SKM-1 treated with dmso at 0.1 percent for 144 hours (cell line): ENCODE measurements at regions not wholly inside any gene's neighbourhood (a gene's known extent, or its start where the extent isn't known, plus 50 kb on each side); places are given as distances from the start of the nearest gene placed in this dataset.

Experiments
- DNase-seq: peaks from one replicate; lab custom pipeline; 2025; ENCODE audit not compliant: unreplicated experiment; lab: John Stamatoyannopoulos, UW

DNA sequence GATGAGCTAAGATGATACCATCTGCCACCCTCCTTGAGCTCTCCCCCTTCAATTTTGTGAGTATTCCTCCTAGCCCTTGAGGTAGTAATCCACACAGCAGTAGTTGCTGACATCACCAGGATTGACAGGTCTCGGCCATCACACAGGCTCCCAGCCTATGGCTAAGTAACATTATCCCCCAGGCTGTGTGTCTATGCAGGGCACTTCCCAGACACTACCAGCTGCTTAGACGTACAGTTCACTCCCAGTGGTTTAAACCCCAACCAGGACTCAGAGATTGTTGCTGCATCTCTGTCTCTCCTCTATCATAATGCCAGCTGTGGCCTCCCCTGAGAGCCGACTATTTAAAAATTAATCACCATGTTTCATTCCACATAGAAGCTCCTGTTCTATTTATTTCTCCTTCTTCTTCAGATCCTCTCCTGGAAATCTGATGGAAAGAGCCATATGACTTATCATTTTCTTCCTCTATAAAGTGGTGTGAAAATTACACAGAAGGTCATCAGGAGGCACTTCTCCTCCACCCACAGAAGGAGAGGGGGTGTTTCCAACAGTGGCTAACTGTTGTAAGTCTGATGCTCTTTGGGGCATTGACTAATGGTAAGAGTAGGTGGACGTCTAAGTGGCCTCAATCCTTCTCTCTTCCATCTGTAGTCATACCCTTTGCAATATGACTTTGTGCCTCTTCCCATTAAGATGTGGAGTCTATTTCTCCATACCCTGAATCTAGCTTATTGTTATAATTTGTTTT, 396.3 kb downstream of the SETD4 start:
- DNase-seq, result no peak

DNA sequence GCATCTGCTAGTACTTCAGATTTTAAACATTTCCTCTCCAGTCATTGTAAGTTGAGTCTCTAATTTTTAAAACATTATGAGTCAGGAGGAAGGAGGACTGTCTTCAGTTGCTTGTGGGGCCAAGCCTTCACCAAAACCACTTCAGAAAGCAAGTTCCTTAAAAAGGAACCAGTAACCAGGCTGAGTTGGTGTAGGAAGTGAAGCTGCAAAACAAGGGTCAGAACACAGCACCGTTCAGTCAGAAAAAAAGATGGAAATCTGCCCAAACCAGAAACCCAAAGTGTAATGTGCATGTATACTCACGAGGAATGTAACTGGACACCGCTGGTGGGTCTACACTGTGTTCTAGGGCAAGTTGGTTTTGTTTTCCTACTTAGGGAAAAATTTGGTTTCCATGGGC, 402.1 kb downstream of the SETD4 start:
- peak; percentile 85 for DNase-seq

DNA sequence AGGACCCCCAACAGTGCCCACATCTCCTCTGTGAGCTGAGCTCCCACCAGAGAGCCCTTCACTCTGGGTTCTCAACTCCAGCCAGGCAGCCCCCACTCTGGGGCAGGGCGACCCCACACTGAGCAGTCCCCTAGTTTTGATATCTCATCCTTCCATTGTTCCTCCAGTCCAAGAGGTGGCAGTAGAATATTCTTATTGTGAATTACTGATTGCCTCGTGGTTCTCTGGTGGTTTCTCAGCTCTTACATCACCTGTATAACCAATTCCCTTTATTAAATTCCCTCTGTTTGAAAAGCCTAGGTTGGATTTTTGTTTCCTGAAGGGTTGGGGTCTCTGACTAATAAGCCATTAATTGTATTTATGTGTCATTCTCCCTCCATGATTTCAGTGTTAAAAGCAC, 407.5 kb downstream of the SETD4 start:
- no peak for DNase-seq

DNA sequence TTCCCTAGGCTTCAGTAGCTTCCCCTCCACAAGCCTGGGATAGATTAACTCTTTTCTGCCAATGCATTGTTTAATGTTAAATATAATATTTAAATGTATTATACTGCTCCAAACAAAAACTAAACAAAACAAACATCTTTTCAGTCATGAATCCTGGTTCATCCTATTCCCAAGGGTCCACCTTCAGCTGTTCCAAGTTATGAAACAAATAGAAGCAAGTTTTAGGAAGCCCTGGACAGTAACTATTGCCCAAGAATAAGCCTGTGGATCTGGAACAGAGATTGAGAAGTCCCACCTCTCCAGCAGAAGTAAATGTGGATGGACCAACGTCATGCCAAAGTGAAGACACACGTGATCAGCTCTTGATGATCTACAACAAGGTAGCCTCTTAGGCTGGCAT, 408.1 kb downstream of the SETD4 start:
- no peak for DNase-seq

DNA sequence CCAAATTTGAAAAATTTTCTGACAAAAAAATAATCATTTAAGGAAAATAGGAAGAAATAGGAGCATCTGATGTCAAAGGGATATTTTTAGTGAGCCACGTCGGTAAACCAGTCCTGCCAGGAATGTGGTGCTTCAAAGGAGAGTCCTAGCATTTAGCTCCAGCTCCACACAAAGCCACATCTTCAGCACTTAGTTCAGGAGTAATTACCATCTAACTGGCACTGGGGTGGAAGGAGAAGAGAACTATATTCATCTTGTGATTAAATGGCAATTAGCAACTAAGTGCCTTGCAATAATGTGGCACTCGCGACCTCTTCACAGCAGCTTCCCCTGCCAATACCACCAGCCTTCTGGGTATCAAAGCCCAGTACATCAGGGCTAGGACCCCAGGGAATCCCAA, 409.1 kb downstream of the SETD4 start:
- no peak for DNase-seq

DNA sequence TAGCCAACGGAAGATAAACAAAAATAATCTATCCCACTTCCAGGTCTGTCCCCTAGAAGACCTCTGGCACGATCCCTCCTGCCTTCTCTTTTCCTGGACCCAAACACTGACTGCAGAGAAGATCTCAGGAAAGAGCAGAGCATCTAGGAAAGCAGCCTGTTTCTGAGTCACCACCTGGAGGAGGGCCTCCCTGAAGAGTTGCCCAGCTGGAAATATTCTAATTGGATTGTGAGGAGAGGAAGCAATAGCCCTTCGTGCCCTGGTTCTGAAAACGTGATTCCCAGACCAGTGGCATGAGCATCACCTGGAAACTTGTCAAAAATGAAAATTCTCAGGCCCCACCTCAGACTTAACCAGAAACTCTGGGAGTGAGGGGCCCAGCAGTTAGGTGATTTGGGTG, 411.1 kb downstream of the SETD4 start:
- no peak for DNase-seq

DNA sequence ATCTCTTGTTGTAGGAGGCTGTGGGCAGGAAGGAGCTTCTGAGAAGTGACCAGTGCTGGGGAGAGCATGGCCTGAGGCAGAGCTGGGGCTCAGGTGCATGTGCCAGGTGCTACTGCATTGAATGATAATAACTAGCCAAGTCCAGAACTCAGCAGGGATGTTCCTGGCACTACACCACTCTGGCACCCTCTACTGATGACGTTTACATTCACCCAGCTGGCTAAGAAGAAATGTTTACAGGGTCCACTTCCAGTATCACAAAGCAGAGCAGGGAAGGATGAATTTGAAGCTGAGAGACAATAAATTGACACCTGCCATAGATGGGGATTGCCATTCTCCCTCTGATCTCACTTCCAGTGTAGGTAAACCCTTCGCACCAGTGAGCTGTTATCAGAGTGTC, 411.8 kb downstream of the SETD4 start:
- no peak for DNase-seq

DNA sequence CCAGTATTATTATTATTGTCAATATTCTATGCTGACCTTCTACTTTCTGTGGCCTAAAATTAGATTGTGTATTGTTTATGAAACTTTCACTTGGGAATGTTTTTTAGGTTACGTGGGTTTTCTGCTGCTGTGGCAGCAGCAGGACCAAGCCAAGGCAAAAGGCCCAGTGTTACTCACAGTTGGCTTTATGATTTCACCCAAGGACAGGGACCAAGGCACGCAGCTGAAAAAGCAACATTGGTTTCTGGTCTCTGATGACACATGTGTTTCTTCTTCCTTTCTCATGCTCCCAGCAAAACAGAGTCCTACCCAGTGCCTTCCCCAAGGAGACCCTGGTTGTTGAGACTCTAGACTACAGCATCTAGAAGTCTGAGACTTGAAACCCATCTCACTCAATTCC, 413.7 kb downstream of the SETD4 start:
- no peak for DNase-seq

DNA sequence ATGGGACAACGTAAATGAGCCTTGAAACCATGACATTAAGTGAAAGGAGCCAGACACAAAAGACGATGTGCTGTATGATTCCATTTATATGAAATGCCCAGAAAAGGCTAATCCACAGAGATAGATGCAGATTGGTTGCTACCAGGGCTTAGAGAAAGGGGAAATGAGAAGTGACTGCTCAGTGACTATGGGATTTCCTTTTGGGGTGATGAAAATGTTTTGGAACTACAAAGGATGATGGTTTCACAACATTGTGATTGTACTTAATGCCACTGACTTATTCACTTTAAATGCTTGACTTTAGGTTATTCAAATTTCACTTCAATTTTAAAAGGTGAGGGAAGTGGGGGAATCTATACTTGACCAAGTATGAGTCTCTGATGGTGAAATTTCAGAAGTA, 414.3 kb downstream of the SETD4 start:
- no peak for DNase-seq

DNA sequence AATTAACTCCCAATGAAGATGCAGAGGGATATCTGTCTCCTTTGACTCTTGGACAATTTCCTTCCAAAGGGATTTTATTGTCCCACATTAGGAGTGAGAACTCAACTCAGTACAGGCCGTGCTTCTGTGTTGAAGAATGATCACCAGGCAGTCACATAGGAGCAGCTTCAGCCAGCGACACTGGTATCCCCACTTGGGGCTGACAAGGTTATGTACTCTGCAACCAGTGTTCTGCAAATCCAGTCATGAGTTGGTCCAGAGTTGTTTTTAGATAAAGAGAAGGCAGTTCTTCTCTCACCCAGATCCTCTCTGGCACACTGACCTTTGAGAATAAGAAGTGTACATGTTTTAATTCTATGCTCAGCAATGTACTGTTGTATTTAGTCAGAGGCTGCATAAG, 415.8 kb downstream of the SETD4 start:
- no peak for DNase-seq

DNA sequence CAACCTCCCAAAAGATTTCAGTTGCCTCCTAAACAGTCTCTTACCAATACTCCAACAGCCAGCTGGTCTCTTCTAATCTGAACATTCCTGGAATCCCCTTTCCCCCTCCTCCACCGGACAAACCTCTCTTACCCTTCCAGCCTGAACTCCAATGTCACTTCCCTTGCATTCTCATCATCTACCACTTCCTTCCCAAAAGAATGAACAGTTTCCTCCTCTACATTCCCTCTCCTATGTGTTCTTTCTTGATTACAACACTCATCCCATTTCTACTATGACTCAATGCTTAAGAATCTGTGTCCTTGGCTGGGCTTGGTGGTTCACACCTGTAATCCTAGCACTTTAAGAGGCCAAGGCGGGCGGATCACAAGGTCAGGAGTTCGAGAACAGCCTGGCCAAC, 417.1 kb downstream of the SETD4 start:
- DNase-seq, result no peak

DNA sequence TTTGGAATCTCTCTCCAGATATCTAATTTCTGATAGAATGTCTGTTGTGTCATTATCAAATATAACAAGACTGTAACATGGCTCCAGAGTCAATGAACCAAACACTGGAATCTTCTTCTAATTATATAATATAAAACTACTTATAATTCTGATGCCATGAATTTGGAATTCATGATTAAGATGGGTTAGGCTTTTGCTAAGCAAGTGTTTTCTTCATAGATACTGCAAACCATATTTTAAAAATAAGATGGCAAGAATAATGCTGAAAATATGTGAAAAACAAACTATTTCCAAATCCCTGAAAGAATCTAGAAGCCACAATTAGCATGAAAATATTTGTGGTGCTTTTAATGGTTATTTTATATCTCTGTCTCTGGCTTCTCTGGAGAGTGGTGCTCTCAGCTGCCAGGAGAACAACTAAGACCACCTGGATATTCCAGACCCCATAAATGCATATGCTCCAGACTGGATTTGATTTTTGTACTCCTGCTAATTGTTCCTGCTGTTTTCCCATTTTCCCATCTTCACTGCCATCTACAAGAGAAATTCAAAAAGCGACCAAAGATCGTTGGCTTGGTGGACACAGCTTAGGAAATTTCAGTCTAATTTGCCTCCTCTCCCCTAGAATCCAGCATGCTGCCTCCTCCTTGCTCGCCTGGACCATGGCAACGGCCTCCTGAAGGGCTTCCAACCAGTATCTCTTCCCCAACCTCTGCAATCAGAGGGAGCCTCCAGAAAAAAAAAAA, 418.9 kb downstream of the SETD4 start:
- no peak for DNase-seq

DNA sequence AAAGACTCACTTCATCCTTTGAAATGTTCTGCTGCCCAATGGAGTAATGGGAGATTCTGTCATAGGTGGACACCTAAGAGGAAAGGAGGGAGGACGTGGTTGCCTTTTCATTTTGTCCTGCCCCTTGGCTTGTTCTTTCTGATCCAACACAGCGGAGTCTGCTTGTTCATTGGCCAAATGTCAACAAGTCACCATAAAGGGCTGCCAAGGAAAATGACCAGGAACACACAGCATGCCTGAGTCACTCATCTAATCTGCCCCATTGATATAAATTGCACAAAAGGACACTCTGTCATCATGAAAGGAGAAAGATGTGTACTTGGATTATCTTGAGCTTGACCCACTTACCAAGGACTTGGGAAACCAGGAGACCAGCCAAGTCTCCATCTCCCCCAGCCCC, 422.9 kb downstream of the SETD4 start:
- DNase-seq, result no peak

DNA sequence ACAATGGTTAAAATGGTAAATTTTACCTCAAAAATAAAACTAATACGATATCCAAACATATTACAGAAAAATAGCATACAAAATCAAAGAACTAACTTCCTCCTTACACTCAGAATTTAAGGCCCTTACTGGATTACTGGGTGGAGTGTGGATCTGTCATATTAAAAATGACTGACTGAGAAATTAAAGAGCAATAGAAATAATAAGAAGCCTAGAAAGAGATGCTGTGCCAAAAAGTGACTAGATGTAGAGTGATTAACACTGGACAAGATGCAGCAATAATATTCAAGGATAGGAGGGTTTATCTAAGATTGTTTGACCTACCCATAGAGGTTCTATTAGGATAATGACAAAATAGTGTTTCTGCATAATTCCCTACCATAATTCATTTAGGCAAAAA, 424.3 kb downstream of the SETD4 start:
- no peak for DNase-seq

DNA sequence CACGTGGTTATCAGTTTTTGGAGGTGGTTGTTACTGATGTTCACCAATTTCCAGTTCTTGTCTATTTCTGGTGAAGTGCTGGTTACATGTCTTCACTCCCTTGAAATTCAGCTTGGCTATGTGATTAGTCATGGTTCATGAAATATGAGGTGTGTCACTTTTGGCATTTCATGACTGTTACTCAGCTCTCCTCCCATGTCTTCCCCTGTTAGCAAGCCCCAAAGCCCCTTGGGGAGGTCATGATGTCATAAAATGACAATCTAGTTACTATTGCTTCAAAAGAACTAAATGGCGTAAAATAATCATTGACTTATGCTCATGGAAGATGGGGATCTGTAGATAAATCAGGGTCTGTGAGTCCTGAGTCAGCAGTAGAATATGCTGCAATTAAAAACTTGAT, 425.1 kb downstream of the SETD4 start:
- no peak for DNase-seq

DNA sequence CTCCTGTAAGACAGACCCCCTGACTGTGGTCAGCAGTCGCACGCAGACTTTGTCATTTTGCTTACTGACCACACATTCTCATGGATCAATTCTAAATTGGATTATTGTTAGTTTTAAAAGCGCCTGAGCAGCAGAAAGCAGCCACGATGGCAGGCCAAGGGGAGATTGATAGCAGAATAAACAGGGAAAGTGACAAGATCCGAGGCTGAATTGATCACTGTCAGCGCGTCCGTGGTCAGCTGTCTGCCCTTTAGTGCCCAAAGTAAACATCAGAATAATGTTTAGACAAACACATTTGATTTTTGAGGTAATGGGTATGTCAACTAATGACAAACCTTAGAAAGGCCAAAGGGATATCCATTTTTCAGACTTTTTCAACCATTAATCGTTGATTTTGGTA, 426.8 kb downstream of the SETD4 start:
- no peak for DNase-seq

DNA sequence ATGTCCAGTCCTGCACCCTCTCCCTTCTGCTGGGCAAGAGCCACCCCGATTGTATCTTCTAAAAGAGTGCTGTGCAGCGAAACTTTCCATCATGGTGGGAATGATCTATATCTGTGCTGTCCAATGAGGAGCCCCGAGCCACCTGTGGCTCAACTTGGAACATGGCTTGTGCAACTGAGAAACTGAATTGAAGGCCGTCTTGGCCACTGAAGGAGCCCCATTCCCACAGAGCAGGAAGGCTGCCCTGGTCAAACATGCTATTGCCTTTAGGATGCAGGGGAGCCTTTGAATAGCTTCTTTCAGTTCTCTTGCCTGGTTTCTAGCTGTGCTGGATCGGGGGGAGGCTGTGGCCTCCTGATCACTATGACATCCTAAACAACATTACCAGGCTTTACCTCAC, 427.6 kb downstream of the SETD4 start:
- DNase-seq, result no peak

DNA sequence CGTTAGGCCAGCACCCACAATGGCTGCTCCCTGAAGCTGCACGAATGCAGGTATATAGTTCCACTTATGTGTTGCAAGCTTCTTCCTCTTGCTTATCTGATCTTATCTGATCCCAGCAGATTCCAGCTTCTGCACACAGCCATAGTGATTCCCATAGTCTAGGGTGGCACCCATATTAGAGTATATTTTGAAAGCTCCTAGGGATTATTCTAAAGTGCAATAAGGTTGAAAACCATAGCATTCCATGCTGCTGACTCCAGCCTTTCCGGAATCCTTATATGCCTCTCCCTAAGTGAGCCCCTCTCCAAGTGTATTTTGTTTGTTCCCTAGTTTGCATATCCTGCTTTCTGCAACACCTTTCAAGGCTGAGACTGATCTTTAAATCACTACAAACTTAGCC, 432.0 kb downstream of the SETD4 start:
- no peak for DNase-seq

DNA sequence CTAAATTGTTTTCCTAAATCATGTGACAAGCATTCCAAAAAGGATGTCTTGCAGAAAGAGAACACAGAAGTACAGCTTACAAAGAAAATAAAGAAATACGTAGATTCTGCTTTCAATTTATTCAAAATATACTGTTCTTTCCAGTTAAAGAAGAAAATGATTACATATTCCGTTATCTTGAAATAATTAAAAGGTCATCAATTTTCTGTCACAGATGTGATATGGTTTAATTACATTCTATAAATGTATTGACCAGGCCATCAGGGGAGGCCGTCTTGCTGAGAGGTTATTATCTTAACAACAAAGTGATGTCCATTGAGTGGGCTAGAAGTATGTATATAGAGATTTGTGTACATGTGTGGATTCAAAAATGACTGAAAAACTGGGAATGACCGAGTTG, 432.9 kb downstream of the SETD4 start:
- DNase-seq, result no peak

DNA sequence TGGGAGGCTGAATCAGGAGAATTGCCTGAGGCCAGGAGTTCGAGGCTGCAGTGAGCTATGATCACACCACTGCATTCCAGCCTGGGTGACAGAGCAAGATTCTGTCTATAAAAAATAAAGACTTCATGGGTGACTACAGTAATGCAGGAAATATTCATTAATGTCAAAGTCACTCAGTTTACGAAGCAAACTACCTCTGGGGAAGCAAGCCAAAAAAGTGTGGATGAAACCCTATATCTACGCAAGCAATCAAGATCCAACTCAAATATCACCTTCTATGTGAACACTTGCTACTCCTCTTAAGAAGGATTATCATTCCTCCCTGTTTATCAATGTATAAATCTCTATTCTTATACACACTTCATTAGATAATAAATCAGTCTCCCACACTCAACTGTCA, 434.8 kb downstream of the SETD4 start:
- DNase-seq, result no peak

DNA sequence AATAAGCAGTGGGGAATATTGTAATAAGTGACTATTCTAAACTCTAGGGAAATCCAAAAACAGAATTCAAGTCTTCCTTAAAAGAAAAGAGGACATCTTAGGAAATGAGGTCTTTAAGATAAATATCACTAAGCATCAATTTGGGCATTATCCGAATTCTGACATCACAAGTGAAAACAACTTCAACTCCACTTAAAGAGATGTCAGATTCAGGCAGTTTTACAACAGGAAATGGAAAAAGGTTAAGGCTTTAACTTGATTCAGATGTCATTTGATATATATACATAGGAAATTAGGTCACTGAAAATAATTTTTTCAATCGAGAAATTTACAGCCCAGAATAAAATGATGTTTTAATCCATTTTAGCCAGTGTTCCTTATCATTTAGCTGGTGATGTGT, 435.4 kb downstream of the SETD4 start:
- no peak for DNase-seq

DNA sequence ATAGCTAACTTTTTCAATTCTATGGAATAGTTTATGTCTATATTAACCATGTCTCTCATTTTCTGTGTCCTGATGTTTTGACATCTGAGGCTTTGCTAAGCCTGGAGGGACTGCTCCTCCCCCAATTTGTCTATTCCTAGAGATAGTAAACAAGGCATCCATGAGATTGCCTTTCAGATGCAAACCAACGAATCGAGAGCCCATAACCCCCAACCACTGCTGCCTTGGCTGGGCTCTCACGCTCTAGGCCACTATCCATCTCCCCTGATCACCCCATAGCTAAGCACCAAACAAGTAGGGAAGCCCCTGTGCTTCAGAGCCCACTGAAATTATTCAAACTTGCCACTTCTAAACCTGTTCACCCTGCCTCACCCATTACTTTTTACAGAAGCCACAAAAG, 437.7 kb downstream of the SETD4 start:
- DNase-seq, result no peak

DNA sequence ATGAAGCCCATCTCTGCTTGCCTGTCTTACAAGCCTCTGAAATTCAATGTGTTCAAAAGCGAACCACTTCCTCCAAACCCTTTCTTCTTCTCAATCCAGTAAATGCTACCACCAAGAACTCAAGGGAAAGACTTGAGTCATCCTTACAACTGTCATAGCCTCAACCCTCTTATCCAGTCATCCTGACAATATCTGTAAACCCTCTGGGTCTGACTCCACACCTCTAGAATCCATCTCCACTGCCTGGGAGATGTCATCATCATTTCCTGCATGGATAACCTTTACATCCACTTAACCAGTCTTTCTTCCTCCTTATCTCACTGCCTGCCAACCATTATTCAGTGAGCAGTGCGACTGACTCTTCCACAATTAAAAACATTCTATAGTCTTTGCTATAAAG, 441.1 kb downstream of the SETD4 start:
- no peak for DNase-seq
